HTR-8/SVneo (cell line): ENCODE measurements at regions not wholly inside any gene's neighbourhood (a gene's known extent, or its start where the extent isn't known, plus 50 kb on each side); places are given as distances from the start of the nearest gene placed in this dataset.

ENCODE experiments used
- DNase-seq: peaks from one replicate; pipeline ENCODE4 v3.0.0; 2011; ENCODE audit warnings: low spot score, mixed read lengths; ENCODE audit not compliant: insufficient read length
- FAIRE-seq: peaks from 2 replicates; lab custom pipeline; 2011; peaks lifted over from hg19 to GRCh38; lab: Jason Lieb, UNC

DNA sequence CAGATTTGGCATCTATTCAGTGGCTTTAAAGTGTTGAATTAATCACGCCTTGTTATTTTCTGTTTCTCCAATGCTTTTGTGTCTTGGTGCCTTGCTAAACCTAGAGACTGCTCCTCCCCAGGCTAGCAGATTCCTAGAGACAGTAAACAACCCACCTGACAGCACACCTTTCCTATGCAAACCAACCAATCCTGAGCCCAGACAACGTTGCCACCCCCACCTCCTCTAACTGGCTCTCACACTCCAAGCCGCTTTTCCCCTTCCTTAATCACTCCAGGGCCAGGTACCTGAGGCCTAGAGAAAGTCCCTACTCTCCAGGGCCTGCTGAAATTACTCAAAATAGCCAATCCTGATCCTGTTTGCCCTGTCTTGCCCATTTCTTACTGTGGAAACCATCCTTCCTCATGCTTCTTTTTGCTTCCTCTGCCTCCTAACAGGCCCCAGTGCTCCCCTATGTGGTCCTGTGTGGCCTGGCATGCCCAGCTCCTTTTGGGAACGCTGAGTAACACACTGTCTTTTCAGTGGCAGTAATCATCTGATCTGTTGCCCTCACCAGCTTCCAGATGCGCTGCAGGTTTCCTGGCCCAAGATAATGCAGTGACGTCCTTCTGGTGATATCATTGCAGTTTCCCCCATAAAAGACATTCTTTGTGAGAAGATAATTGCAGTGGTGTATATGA, 53.4 kb downstream of the GAS1 start:
- FAIRE-seq: no peak
- no peak for DNase-seq

DNA sequence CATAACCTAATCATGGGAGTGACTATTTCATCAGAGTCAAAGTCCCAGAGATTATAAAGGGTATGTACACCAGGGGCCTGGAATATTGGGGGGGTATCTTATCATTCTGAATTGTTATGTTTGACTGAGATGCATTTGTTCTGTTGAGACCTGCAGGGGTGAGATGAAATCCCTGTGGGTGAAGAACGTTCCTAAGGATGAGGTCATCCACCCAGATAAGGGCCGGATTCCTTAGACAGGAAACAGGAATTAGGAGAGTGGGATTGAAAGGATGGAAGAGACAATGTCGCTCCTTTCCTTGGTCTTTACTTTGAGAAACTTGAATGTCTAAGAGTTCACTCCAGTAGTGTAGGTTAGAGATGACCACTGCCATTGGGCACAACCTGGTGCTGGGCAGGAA, 54.7 kb downstream of the GAS1 start:
- no peak for DNase-seq

DNA sequence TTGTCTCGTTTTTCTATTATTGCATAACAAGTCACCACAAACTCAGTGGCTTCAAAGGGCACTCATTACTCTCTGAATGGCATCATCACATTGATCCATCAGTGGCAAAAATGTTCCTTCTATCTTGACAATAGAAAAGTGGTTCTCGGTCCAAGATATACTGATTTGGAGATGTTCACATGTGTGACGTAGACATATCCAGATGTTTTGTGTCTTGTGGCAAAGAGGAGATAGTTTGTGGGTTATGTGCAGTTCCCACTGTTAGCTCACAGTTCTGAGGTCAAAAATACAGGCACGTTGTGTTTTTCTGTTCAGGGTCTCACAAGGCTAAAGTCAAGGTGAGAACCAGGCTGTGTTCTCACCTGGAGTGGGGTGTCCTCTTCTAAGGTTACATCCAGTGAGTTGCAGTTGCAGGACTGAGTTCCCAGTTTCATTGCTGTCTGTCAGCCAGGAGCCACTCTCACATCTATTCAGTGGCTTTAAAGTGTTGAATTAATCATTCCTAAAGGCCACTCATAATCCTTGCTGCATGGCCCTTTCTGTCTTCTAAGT, 55.3 kb downstream of the GAS1 start:
- no peak for FAIRE-seq
- no peak for DNase-seq

More for the DNA sequence above, 54.7 kb downstream of the GAS1 start:
- no peak for FAIRE-seq

DNA sequence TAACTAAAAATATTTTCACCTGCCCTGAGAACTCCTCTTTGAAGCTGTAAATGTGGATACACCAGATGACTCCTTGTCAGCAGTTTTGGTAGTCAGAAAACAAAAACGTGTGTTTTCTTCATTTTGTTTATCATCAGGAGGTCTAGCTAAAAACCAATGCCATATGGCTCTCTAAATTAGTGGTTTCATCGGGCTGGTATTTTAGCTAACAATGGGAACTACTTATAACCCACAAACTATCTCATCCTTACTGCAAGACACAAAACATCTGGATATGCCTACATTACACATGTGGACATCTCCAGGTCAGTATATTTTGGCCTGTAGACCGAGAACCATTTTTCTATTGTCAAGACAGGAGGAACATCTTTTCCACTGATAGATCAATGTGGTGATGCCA, 56.2 kb downstream of the GAS1 start:
- no peak for FAIRE-seq

DNA sequence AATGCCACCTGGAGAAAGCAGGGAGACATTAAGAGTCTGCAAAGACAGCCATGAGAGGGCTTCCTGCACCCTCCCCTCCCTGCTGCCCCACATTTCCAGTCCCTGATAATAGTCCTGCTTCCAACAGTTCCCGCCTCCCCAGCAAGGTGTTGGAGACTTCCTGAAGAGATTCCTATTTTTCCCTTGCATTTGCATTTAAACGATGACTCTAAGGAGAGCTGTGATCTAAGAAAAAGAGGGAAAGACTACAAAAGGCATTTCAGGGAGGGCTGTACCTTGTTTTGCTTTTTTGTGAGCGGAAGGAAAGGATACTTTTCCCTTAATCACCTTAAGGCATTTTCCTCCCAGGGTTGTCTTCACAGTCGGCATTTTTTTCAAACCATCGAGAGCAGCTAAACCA, 62.1 kb downstream of the GAS1 start:
- FAIRE-seq: no peak
- DNase-seq: no peak

More for the DNA sequence above, 56.2 kb downstream of the GAS1 start:
- DNase-seq: no peak

DNA sequence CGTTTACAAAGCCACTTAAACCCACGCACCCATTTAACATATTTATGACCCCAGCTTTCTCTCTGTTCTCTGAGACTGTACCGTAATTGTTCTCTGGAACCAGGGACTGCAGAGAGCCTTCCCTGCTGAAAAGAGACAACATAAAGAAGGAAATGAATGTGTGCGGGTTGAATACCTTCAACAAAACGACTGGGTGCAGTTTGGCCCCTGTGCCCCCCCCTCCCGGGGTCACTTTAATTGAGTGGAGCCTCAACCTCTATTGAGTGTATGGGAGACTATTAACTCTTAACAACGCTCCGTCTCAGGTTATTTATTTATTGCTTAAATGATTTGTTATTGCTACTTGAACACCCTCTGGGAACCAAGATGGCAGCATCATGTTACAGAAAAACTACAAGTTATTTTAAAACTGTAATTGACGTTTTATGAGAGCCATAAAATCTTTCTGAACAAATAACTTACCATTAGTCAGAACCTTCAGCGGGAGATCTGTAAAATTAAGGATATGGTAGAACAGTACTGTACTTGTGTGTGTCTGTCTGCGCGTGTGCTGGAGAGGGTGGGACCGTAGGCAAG, 70.6 kb downstream of the GAS1 start:
- DNase-seq (no peak), FAIRE-seq (no peak)

DNA sequence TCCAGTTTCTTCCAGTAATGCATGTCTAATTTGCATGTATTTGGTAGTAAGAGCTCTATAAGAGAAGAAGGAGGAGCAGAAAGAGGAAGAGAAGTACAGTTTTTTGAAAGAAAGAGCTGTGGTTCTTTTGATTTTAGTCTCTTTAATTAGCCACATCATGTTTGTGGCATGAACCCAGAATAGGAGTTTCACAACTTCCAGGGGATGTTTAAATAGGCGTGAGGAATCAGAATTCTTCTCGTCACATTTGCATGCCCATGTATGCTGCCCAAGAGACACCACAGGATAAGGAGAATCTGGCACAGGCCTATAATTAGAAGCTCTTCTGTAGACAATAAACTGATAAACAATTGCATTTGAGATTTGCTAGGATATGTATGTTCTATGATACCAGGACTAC, 78.7 kb downstream of the GAS1 start:
- no peak for DNase-seq
- no peak for FAIRE-seq

DNA sequence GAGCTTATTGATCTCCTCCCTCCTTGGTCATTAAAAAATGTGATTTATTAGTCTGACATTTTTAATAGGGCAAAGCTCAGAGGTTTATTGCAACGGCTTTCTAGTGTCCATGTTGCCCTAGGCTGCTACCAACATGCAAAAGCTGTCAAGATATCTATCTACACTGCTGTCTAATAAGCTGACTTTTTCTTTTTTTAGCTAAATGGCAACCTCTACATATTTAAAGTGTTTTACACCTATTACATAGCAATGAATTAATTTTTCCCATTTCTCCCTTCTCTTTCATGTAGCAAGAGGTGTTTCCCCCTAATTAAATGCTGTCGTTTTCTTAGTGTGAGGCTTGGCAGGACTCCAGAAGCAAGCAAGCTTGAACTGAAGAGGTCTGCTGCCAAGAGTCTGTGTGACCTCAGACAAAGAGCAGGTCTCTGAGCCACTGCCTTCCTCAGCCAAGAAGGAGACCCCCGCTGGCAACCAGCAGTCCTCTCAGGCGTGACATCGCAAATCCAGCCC, 79.4 kb downstream of the GAS1 start:
- DNase-seq: no peak
- no peak for FAIRE-seq

DNA sequence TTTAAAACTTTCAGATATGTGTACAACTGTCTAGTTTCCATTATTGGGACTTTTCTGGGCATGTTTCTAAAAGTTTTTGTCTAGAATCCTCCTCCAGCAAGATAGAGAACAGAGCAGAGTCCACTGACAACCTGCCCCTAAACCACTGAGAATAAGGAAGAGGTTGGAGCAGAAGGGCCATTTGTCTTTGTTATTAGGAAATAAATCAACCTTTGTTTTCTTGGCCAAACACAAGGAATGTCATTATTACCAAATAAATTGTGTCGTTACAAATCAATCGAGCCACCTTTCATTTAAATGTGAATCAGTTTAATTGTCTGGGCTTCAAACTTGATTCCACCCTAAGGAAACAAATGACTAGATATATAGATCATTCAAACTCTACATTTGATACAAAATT, 81.4 kb downstream of the GAS1 start:
- no peak for FAIRE-seq

DNA sequence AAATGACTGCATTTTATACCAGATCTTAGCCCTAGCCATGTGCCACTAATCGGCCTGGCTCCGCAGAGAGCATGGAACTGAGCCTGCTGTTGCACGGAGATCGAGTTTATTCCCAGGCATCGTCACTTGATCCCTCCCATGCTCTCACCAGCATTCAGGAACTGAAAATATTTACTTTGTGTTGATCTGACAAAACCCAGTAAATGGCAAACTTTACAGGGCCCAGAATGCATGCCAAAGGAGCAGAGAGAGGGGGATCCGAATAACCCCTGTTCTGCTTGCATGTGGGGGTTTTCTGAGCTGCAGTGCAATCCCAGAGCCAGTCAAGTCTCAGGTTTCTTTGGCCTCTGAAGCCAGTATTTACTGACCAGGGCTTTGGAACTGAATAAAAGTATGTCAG, 87.3 kb downstream of the GAS1 start:
- no peak for FAIRE-seq
- no peak for DNase-seq

More for the DNA sequence above, 81.4 kb downstream of the GAS1 start:
- no peak for DNase-seq

DNA sequence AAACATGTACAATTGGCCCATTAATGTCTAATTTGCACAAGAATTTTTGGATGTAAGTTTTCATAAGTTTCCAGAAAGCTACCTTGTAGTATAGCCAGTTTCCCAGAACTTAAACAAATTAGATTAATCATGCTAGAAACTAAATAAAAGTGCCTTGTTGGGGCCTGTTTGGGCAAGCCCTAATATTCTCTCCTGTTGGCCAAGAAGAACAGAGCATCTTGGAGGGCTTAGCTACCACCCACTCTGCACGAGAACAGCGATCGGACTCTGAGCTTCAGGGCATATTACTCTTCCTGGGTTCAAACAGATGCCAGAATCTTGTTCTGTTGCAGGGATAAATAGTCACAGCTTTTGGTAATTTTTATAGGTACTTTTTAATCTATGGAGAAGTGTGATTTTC, 88.2 kb downstream of the GAS1 start:
- no peak for DNase-seq
- FAIRE-seq: no peak

DNA sequence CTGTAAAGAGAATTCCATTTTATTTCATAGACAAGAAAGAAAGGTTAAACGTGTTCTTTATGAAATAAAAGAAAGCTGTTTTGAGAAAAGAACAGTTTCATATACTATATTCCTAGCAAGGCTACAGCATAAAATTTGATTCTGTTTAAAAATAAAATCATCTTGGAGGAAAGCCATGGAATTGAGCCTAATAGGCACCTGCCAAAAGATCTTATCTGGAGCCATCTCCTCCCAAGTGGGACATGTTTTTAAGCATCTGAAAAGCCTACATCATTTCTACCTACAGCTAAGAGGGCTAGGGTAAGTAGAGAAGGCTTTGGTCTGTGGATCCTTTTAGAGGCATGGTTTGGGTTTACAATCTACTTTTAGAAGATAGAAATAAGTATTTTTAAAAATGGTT, 89.3 kb downstream of the GAS1 start:
- DNase-seq (no peak), FAIRE-seq (no peak)

DNA sequence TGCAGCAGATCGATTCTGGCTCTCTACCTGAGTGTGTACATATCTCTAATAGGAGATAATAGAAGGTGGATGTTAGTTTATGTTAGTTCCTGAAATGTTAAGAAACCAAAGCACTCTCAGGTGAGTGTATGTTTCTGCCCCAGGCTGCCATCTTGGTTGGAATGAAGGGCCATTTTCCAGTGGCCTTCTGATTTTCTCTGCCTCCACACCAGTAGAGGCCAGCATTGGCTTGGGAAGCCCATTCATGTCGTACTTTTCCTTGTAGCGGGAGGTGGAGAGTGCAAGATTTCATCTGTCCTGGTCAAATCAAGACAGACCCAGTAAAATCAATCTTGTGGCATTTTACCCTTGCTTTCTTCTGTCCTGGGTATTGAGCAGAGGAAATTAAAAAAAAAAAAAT, 91.0 kb downstream of the GAS1 start:
- DNase-seq (no peak), FAIRE-seq (no peak)

DNA sequence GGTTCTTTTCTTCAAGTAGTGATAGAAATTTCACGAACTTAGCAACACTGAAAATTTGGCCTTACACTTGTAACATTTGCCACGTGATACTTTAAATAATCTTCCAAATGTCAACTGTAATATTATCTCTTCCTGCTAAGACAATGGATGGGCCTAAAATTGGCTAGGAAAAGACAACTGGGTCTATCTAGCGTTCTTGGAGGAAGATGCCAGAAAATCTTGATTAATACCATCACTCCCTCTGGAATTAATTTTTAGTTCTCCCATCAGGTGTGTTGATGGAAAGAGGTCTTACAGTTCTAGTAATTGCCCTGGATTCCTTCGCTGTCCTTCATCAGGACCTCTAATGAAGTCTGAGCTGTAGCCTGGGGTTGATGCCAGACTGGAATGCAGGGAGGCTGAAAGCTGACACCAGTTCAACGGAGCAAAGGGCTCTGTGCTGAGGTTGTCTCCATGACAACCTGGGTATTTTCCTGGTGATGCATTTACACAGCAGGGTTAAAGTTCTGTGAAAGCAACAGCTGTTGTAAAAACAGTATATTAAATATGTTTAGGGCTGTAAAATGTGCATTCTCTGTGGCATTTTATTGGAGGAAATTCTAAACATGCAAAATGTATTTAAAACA, 92.3 kb downstream of the GAS1 start:
- DNase-seq (peak; percentile 11), FAIRE-seq (no peak)

DNA sequence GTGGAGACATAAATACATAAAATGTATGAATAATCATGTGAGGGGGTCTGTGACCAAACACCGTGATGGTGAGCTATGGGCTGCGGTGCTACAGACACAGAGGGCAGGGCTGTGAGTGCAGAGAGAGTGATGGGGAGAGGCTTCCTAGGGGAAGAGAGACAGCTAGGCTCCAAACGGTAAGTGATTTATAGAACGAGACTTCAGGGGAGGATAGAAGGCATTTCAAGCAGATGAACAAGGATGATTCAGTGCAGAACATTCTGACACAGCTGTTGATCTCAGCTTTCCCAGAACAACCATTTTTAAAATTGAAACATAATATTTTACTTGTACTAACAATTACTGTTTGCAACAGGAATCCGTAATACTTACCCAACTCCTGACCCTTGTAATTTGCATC, 100.7 kb downstream of the GAS1 start:
- FAIRE-seq (no peak), DNase-seq (no peak)

DNA sequence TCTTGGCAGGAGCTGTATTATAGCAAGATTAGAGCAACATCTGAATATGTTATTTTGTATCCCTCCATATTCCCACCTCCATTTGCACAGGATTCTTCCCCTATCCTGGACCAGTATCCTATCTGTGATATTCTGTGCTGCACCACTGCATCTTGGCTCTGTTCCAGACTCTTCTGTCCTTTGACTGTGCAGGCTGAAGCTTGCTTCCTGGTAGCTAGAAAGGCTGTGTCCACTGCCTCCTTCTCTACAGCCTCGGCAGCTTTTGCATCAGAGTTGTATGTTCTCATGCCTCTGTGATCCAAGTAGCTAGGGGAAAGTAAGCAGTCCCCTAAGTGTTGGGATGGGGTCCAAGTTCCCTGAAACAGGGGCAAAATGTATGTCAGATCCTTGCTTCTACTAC, 104.1 kb downstream of the GAS1 start:
- FAIRE-seq: no peak

DNA sequence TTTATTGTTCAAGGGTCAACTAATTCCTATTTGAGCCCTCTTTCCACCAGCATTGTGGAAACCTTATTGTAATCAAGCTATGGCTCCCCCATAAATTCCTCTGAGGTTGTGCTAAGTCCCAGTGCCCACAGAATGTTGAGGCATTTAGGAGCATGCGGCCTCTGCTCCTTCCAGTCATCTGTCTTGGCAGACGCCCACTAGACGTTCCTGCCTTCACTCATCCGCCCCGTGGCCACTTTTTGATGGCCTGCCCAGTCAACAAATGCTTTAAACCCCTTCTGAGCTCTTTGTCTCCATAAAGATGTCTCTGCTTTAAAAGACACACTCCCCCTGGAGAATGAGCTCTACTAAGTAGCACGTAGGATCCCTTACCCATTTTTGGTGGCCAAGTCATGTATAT, 104.7 kb downstream of the GAS1 start:
- DNase-seq (no peak), FAIRE-seq (no peak)

More for the DNA sequence above, 104.1 kb downstream of the GAS1 start:
- DNase-seq: no peak

DNA sequence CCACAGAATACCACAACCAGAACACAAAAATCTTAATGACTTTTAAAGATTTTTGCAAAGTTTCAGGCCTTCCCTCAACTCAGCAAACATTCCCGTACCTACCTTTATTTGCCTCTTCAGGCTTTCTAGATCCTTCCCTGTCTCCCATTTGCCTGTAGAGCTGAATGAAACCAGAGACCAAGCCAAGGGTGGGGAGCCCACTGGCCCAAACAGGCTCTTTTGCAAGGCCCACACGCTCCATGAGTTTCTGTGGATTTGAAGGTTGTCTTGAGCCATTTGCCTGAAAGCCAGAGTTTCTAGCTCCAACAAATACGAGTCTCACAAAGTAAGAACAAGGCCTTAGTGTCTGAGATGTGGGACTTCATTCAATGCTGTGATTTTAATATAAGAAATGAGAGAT, 107.8 kb downstream of the GAS1 start:
- FAIRE-seq: no peak
- no peak for DNase-seq

DNA sequence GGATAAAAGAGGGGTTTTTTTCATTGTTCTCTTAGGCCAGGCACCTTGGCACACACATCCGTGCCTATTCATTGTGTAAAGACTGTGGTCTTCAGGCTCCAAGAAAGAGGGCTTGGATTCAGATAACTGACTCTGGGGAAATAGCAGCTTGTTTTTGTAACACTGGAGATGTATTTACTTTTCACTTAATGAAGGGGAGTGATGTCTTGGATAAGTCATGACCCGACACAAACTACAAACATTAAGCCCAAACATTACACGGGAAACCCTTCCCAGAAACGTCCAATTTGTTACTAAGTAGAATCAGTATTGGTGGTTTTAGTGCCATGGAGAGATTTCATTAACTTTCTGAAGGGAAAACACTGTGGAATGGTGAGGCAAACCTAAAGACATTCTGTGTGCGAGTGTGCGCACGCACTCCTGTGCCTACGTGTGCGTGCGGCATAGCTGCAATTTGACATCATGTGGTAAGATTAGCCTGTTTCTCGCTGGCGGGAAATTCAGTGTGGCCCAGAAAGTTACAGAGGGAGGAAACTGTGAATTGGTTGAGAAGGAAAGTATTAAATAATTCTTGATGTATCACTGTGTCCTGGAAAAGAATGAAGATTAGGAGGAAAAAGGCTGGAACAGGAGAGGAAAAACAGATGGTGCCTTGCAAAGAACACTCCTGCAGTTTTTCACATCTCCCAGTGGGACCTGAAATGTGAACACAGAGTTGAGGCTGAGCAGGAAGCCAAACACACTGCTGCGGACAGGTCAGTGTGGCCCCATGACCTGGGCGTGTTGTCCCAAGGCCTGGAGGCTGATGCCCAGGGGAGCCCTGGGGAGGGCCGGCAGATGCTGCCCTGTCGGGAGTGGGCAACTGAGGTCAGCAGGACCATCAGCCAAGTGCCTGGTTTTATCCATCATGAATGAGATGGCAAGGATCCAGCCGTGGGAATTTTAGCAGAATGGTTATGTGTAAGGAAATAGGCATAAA, 108.5 kb downstream of the GAS1 start:
- FAIRE-seq (no peak), DNase-seq (no peak)

DNA sequence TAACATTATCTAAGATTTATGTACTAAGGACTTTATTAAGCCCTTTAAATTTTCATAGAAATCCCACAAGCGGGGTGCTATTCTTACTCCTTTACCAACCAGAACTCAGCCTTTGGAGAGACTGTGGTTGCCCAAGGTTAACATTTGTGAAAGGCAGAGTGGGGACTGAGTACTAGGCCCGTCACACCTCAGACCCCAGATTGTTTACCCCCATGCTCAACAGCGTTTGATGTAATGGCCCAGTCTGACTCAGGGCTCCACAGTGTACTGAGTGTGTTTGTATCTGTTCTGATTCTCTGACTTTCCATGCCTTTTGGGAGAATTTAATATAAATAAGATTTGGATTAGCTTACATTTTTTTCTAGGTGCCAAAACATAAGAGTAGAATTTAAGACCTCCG, 110.0 kb downstream of the GAS1 start:
- FAIRE-seq: no peak
- DNase-seq: no peak
